SK-N-SH treated with all-trans-retinoic acid at 6 μM for 48 hours (cell line): ENCODE measurements at regions not wholly inside any gene's neighbourhood (a gene's known extent, or its start where the extent isn't known, plus 50 kb on each side); places are given as distances from the start of the nearest gene placed in this dataset.

Experiments
- ZNF8 ChIP-seq: fragments of 450-650 bp; formaldehyde crosslinking; IDR thresholded peaks from 2 replicates; pipeline ENCODE4 v1.5.0; 2020; ENCODE audit warnings: mild to moderate bottlenecking, moderate library complexity
- TF ChIP-seq, protein P1 (sequence below): fragments of 250-450 bp; sonication (Bioruptor Pico); IDR thresholded peaks from 2 replicates; pipeline ENCODE4 v1.8.0; 2020; ENCODE audit warnings: mild to moderate bottlenecking, moderate library complexity, borderline replicate concordance

DNA sequence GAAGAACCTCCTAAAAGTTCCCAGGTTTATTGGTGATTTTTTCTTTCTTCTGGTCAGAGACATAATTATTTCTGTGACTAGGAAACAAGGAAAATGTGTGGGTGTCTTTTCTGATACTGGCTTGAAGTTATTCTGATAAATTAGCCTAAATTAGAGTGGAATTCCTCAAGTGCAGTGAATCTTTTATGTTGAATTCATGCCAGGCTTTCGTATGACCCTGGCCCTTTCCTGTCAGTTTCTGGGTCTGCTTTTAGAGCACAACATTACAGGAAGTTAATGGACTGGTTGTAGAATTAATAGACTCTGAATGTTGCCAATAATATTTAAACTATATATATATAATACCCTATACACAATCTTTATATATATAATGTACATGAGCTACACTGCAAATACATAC, 230.6 kb upstream of the KIAA1217 start:
- TF ChIP-seq, protein P1, sequence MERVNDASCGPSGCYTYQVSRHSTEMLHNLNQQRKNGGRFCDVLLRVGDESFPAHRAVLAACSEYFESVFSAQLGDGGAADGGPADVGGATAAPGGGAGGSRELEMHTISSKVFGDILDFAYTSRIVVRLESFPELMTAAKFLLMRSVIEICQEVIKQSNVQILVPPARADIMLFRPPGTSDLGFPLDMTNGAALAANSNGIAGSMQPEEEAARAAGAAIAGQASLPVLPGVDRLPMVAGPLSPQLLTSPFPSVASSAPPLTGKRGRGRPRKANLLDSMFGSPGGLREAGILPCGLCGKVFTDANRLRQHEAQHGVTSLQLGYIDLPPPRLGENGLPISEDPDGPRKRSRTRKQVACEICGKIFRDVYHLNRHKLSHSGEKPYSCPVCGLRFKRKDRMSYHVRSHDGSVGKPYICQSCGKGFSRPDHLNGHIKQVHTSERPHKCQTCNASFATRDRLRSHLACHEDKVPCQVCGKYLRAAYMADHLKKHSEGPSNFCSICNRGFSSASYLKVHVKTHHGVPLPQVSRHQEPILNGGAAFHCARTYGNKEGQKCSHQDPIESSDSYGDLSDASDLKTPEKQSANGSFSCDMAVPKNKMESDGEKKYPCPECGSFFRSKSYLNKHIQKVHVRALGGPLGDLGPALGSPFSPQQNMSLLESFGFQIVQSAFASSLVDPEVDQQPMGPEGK (CRISPR knock-in tag) = no peak
- no peak for TF ChIP-seq ZNF8 (CRISPR knock-in tag)
